ENCODE measurements at regions not wholly inside any gene's neighbourhood (a gene's known extent, or its start where the extent isn't known, plus 50 kb on each side); places are given as distances from the start of the nearest gene placed in this dataset.

DNA sequence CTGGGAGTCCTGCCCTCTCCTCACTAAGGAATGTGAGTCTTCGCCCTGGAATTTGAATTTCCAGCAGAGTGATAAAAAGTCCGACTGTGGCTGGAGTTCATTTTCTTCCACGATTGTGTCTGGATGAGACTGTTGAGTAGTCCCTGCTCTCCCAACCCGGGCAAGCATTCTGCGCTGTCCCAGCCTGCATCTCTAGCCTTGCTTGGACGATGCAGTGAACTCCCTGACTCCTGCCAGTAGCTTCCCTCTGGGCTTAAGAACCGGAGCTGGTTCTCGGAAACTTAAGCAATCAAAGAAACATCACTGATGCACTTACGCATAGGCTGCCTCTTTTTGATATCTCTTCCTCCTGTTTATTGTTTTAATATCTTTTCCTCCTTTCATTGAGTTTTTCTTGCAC, 116.0 kb upstream of the FZD8 start:
- no peak for DNase-seq (ENCODE audit: low spot score)

DNA sequence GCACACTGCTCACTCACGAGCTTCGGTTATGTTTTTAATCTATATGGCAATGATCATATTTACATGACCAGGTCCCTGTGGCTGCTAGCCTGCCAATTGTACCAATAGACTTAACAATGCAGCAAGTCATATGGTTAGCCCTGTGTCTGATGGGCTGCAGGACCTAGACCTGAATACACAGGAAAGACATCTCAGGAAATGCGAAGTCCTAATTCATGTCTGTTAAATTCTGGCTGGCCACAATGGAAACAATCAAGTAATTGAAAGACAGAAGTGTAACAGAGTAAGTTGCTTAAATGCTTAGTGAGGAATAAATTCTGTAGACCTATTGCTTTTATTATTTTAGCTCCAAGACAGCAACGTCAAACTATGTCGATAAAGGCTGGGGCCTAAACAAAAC, 112.4 kb upstream of the FZD8 start:
- DNase-seq (ENCODE audit: low spot score): no peak

DNA sequence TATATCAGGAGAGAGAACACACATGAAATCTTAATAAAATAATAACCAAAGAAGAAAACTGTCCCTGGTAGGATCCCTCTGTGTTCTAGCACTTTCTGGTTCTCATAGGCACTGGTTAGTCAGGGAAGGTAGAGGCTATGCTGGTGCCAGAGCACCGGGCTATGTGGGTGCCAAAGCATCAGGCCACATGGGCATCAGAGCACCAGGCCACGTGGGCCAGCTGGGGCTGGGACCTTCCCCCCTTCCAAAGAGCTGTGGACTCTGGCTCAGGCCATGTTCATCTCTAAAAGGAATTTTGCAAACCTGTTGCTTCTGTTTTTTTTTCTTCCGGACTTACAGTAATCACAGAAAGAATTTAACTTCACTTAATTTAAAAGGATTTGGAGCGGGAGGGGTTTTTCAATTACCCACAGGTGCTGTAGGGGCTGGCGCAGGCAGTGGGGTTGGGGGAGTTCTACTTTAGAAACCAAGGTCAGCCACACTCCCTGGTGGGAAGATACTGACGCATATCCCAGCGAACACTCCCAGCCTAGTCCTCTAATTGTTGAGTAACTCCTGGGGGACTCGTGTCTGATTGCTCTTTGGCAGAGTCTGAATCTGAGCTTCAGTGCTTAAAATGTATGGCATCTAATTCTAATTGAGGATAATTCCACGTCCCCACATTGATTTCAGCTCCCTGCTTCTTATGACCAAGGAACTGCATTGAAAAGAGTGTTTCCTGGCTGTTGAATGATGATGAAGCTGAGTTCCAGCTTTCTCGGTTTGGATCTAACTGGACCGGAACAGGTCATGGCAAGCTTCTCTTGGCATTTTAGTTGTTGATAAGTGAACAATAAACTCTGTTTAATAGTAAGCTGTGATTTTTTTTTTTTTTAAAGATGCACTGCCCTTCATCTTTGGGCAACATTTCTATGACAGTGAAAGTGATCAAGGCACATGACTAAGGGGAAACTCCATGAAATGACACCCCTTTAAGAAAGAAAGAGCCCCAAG, 110.7 kb upstream of the FZD8 start:
- DNase-seq (ENCODE audit: low spot score): no peak

DNA sequence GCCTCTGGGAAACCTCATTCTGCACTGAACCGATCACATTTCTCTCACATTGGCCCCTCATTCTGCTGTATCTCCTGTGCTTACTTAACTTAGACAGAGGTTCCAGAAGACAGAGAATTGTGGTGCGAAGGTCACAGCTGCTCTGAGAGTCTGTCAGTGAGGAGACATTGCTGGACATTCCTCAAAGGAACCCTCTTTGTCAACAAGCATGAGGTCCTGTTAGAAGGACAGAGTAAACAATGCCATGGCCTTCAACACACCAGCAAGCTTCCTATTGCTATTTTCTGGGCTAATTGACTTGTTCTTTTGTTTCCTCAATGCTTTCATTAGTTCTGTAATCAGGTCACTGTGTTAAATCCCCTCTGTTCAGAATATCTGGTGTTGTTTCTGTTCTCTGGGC, 109.3 kb upstream of the FZD8 start:
- DNase-seq (ENCODE audit: low spot score): no peak

DNA sequence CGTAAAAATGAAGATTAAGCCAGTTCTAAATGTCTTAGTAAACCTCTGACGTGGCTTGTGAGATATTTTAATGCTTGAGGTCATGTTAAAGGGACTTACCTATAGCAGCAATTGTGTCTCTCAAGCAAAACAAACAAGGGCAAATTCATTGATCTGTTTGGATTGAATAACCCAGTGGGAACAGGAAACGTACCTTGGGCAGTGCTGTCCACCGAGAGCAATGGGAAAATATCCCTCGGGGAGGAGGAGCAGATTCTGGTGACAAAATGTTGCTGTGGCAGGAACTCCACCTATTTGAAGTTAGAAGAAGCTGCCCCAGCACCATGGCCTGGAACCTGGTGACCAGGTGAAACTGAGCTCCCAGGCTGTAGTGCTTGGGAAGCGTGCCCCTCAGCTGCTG, 107.1 kb upstream of the FZD8 start:
- no peak for DNase-seq (ENCODE audit: low spot score)

DNA sequence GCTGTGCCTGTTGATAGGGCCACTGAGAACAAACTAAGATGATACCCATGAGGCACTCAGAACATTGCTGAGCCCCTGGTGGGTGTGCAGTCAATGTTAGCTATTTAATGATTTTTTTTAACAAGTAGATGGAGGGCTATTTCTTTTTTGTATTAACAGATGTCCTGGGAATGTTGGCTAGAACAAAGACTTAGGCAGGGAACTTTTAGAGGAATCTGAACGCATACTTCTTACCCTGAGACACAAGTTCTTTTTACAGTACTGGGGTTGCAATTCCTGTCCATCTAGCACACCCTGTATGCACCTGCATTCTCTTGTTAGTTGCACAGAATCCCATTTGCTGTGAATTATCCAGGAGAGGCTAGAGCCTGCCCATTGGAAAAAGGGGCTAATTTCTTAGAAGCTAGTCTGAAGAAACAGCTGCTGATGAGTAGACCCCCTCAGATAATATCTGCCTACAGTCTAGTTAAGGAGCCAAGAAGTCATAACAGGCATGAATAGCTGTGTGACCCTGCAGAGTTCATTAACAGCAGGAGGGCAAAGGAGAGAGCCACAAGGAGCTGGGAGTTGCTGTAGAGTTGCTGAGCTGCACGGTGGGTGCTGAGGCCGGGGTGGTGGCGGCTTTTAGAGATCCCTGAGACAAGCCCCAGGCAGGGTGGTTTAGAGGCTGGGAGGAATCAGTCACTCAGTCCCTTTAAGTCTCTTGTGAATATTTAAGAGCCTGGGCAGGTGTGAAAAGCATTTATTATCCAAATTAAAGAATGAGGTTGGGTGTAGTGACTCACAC, 103.7 kb upstream of the FZD8 start:
- DNase-seq (ENCODE audit: low spot score): no peak

DNA sequence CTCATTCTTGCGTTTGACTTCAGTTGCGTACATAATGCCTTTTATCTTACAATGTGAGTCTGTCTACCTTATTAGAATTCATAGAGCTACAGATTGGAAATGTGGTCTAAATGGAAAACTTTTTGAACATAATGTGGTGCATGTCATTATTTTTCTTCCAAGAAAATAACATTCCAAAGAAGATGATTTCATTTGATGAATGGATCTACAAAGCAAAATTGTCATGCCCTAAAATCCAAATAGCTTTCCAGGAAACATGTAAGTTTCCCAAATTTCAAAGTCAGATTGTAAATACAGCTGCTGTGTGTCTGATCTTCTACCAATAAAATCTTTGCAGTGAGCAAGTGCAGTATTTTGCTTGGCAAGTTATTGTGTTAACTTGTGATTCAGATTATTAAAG, 101.8 kb upstream of the FZD8 start:
- DNase-seq (ENCODE audit: low spot score): no peak

DNA sequence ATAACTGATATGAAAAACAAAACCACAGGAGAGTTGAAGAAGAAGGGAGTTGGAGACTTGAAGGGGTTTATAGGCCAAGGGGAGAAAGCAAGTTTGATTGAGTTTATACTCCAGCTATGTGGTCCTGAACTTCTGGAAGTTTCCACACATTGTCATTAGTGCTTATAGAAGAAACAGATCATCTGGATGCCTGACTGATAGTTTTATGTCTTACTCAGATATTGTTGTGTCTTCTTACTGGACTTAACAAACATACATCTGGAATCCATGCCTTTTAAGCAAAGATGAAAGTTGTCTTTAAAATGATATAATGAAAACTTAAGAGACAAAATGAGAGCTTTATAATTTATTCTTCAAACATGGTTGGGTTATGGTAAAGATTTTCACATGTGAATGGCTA, 101.3 kb upstream of the FZD8 start:
- DNase-seq (ENCODE audit: low spot score): no peak

DNA sequence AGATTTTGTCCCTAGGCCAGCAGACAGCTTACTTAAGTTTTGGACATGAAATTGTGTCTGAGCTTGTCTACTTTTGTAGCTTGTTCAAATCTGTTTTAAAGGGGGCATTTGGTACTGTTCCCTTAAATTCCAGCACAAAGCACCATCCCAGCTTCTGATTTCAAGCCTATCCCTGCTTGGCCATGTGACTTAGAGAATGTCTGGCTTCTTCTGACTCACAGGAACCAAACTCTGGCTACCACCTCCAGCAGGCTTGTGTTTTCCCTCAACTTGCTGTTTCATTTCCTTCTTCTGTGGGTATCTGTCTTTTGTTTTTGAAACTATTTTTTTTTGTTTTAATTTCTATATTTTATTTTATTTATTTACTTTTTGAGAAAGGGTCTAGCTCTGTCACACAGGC, 97.9 kb upstream of the FZD8 start:
- no peak for DNase-seq (ENCODE audit: low spot score)

DNA sequence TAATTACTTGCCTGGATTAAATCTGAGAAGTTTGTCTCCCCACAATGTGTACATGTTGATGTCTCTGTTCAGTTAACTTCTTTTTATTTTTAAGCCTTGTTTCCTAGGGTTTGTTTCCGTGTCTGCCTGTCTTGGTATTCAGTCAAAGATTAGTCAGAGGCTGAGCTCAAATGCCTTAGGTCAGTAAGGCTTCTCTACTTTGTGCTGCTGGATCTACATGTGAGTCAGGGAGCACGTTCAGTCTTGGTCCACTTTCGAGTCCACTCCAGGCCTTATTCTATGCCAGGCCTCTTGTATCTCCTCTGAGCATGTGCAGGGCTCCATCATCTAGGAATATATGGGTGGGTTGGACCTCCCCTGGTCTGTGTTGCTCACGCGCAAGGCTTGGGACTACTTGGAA, 93.3 kb upstream of the FZD8 start:
- no peak for DNase-seq (ENCODE audit: low spot score)

DNA sequence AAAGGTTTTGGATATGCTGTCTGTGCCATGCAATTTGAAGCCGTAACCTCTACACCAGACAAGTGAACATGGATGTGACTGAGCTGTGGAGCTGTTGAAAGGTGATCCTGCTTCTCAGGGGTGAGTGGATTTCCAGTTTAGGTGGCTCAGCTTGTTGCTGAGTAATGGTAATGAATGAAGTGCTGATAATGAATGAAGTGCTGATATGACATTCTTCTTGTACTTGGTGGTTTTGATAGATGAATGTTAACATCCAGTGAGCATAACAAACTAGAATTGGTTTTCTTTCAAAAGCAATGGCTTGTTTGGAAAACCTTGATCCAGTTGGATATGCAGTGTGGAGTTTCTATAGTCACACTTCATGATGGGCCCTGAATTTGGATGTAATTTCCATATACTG, 89.7 kb upstream of the FZD8 start:
- DNase-seq (ENCODE audit: low spot score): no peak

DNA sequence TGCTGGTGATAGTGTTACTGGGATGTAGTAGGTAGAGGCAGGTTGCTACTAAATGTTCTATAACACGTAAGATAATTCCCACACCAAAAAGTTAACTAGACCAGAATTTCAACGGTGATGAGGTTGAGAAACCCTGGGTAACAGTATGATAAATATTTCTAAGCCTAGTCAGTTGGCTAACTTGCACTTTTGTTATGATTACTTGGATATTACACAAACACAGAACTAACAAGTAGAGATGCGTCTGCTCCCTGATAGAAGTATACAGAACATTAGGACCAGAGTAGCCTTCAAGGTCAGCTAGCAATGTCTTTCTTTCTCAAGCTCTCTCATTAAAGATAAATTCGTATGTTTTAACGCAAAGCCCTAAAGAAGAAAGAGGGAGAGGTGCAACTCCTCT, 86.2 kb upstream of the FZD8 start:
- no peak for DNase-seq (ENCODE audit: low spot score)

DNA sequence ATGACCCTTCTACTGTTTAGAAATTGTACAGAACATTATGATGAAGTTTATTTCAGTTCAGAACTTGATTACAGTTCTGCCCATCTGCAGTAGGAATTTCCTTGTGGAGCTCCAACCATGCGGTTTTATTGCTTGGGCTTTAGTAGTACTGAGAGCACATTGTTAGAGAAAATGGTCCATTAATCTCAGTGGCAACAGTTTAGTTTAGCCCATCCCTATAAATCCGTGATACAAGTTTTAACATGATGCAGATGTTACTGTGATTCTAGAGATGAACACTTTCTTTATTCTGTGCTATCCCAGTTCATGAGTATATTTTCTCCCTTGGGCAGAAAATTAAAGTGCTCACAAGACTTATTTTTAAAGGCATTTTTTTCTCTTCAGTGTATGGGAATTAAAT, 84.8 kb upstream of the FZD8 start:
- DNase-seq (ENCODE audit: low spot score): no peak

DNA sequence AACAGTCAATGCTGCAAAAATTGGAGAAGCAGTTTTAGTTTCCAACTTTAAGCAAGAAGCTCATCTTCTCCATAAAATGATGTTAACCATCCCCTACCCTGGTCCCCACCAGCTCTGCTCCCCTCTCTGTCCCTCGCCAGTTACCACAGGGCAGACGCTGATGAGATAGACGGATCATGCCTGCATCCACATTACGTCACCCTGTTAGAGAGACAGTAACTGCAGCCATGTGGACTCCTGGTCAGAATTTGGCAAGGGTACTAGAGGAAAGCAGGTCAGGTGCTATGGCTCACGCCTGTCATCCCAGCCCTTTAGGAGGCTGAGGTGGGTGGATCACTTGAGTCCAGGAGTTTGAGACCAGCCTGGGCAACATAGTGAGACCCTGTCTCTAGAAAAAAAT, 81.9 kb upstream of the FZD8 start:
- DNase-seq (ENCODE audit: low spot score): no peak

DNA sequence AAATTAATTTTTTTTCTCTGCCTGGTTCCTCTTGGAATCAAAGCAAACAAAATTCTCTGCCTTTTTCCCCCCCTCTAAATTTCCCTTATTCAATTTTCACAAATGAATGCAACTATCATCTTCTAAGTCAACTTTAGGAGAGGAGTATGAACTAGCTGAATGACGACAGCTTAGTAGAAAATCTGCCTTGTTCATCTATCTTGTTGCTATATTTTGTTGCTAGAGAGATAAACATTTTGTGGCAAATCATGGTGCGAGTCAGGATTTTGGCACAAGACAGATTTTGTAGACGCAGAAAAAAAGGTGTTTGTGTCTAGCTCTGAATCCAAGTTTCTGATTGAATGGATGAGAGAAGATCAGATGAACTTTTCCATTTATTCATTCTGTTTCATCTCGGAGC, 81.0 kb upstream of the FZD8 start:
- no peak for DNase-seq (ENCODE audit: low spot score)

DNA sequence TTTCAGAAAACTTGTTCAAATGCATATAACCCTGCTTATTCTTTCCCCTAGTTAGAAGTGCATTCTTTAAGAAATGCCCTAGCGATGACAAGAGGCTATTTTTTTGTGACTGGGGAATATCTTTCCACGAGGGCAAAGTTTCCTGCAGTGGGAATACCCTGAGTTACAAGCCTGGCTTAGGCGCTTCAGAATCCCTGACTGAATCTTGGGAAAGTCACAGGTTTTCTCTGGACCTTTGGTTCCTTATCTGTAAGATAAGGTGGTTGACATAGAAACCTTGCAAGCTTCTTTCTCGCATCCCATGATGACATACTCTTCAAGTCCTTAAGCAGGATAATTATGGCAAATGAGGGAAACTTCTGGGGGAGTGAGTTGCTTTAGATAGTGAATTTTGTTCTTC, 80.5 kb upstream of the FZD8 start:
- no peak for DNase-seq (ENCODE audit: low spot score)

DNA sequence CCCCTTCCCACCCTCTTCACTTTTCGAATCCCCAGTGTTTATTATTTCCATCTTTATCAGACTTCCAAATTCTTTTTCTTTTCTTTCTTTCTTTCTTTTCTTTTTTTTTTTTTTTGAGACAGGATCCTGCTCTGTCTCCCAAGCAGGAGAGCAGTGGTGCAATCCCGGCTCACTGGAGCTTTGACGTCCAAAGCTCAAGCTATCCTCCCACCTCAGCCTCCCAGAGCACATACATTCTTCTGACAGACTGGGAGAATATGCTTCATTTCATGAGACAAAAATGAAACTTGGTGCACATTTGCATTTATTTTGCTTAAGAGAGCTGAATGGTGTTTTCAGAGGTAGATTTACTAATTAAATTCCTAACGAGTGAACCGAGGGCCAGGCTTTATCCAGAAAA, 80.1 kb upstream of the FZD8 start:
- no peak for DNase-seq (ENCODE audit: low spot score)

DNA sequence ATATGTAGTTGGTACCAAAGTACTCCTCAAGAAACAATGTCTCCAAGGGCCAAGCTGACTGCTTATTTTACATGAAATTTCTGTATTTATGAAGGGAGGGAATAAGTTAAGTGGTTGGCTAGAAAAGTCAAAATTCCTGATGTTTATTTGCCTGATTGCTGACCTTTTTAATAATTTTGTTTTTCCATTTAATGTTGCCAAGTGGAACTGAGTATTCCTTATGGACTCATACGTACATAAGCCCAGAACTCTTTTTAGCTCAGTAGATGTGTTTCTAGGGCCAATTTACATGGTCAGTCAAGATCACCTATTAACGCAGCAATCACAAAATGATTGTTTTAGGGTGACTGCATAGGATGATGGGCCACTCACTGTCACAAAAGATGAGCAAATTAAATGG, 78.3 kb upstream of the FZD8 start:
- DNase-seq (ENCODE audit: low spot score): no peak

DNA sequence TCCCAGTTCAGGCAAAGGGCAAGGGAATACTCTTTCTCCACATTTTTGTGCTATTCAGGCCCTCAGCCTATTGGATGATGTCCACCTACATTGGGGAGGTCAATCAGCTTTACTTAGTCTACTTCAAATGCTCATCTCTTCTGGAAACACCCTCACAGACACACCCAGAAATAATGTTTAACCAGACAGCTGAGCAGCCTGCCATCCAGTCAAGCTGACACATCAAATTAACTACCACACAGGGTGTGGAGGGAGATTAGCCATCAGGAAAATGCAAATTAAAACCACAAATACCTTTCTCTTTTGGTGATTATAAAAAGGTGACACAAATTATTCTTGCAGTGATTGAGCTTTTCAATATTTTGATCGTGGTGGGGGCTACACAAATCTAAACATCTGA, 74.7 kb upstream of the FZD8 start:
- DNase-seq (ENCODE audit: low spot score): no peak

DNA sequence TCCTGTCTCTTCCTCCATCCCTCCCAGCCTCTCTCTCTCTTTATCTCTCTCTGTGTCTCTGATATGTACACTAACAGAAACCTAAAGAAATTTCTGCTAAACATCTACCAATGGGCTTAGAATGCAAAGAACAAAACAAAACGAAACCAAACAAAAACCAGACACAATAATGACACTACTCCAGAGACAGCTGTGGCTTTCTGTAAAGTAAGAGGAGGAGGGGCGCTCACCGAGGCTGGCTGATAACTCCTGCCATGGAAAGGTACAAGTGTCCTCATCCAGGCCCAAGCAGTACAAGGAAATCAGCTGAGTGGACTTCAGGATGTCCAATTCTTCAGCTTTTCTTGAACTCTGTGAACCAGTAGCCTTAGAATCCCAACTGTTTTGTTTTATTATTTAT, 70.4 kb upstream of the FZD8 start:
- DNase-seq (ENCODE audit: low spot score): no peak

DNA sequence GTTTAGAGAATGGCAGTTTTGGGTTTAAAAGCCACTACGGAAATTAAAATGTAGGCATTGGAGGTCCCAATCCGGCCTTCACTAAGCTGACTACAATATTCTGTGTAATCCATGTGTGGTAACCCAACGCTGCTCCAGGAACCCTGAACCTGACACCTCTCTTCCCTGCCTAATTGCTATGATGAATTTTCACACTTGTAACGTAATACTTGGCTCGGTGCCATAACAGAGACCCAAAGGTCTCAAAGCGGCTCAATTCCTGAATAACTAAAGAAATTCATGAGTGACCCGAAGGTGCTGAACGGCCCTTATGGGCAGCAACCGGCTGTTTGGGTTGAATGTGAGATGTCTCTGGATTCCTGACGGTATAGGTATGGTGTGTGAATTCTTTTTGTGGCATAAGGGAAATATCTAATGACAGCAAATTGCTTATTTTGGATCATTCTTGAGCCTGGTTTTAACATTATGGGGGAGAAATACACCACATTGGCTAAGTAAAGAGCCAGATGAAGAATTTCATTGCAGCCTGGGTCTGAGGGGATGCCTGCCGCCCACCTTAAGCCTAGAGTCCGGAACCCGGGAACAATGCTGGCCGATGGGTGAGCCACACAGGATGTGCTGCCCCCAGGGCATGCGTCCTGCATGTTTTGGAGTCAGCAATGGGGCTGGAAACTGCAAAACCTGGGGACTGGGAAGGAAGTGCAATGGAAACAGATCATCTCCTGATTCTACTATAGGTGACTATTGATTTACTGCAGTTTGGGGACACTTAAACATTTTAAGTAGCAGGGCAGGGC, 69.7 kb upstream of the FZD8 start:
- no peak for DNase-seq (ENCODE audit: low spot score)
